ENCODE measurements at regions not wholly inside any gene's neighbourhood (a gene's known extent, or its start where the extent isn't known, plus 50 kb on each side); places are given as distances from the start of the nearest gene placed in this dataset.

DNA sequence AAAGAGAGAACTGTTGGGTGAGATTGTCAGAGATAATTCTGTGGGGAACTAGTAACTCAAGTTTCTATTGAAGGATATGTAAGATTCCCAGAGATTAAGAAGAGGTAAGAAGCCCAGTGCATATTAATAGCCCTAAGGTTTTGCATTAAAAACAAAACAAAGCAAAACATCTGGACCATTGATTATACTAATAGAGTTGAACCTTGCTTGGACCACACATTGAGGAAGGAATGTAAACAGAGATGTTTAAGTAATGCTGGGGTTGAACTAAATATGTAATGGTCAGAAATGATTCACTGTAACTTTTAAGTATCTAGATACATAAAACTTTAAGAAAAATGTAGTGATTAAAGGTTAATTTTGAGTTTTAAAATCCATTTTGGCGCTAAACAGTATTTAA is 1770.0 kb downstream of the PCDH9 start:
- no peaks in the 10 kb centered on the region for H3K36me3 ChIP-seq (ENCODE audit: insufficient read depth in 1 of 2, low read depth in 1 of 2)
- DNase-seq (no peak), ATAC-seq (no peak)
- no peak overlapping the region for H3K4me3 ChIP-seq
- WGBS, 3 donors = 78 to 94% (median 84%) methylated on average over 1 of the region's 1 CpG
- H3K27me3 ChIP-seq (ENCODE audit: insufficient read depth in 3 of 3, low read length in 2 of 3) = no peaks in the 10 kb centered on the region
- H3K4me1 ChIP-seq = no peaks in the 10 kb centered on the region
- TF ChIP-seq, protein P1, sequence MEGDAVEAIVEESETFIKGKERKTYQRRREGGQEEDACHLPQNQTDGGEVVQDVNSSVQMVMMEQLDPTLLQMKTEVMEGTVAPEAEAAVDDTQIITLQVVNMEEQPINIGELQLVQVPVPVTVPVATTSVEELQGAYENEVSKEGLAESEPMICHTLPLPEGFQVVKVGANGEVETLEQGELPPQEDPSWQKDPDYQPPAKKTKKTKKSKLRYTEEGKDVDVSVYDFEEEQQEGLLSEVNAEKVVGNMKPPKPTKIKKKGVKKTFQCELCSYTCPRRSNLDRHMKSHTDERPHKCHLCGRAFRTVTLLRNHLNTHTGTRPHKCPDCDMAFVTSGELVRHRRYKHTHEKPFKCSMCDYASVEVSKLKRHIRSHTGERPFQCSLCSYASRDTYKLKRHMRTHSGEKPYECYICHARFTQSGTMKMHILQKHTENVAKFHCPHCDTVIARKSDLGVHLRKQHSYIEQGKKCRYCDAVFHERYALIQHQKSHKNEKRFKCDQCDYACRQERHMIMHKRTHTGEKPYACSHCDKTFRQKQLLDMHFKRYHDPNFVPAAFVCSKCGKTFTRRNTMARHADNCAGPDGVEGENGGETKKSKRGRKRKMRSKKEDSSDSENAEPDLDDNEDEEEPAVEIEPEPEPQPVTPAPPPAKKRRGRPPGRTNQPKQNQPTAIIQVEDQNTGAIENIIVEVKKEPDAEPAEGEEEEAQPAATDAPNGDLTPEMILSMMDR (IDR thresholded peaks at IDR 0.05) = no peak
- H3K27ac ChIP-seq = no peak overlapping the region
- intact Hi-C loops (cut with DNase I) = no loop called here
- no peaks in the 10 kb centered on the region for H3K9me3 ChIP-seq

DNA sequence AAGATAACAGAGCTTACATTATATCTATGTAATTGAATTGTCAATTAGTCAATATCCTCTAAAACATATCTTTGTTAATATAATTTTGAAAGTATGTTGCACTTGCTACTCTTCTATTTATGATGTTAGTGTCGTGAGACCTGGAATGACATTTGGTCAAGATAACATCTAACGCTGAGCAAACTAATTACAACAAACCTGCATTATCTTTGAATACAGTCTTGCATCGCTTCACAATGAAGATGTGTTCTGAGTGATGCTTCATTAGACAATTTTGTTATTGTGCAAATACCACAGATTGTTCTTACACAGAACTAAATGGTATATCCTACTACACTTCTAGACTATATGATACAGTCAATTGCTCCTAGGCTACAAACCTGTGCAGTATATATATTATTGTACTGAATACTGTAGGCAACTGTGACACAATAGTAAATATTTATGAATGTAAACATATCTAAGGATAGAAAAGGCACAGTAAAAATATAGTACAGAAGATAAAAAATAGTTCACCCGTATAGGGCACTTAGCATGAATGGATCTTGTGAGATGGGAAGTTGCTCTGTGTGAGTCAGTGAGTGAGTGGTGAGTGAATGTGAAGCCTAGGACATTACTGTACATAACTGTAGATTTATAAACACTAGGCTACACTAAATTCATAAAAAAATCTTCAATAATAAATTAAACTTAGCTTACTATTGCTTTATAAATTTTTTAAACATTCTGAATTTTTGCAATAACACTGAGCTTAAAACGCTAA is 1773.8 kb downstream of the PCDH9 start:
- WGBS, 3 donors = 90 to 94% (median 92%) methylated on average over 5 of the region's 5 CpGs
- intact Hi-C loops (cut with DNase I) = no loop called here
- ATAC-seq (no peak), DNase-seq (no peak)
- H3K36me3 ChIP-seq (ENCODE audit: insufficient read depth in 1 of 2, low read depth in 1 of 2) = no peaks in the 10 kb centered on the region
- TF ChIP-seq, protein P1 (IDR thresholded peaks at IDR 0.05) = no peak
- H3K4me3 ChIP-seq = no peak overlapping the region
- H3K27me3 ChIP-seq (ENCODE audit: insufficient read depth in 3 of 3, low read length in 2 of 3) = no peaks in the 10 kb centered on the region
- no peaks in the 10 kb centered on the region for H3K9me3 ChIP-seq
- no peaks in the 10 kb centered on the region for H3K4me1 ChIP-seq
- no peak overlapping the region for H3K27ac ChIP-seq

DNA sequence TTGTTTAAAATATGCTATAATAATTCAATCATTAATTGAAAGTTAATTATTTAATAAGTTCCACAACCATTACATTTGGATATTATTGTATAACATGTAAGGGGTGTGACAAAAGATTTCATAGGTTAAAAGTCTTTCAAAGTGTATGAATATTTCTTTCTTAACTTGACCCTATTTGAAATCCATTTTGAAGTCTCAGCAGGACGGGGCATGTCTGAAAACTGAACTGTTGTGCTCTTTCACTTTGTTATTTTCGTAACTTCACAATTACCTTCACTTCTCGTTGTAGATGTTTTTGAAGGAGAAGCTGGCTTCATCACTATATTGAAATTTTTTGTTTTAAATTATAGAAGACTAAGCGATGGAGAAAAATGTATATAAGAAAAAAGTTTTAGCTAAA is 1775.7 kb downstream of the PCDH9 start:
- Histone ChIP-seq H3K27me3 (ENCODE audit: insufficient read depth in 3 of 3, low read length in 2 of 3) (no peaks in the 10 kb centered on the region), H3K36me3 (ENCODE audit: insufficient read depth in 1 of 2, low read depth in 1 of 2) (no peaks in the 10 kb centered on the region), H3K9me3 (no peaks in the 10 kb centered on the region), H3K4me3 (no peak overlapping the region), H3K4me1 (no peaks in the 10 kb centered on the region), H3K27ac (no peak overlapping the region)
- intact Hi-C loops (cut with DNase I) = no loop called here
- DNase-seq (no peak), ATAC-seq (no peak)
- 85 to 86% (median 85%) methylated on average over 4 of the region's 4 CpGs for WGBS, 3 donors
- TF ChIP-seq, protein P1 (IDR thresholded peaks at IDR 0.05) = no peak

DNA sequence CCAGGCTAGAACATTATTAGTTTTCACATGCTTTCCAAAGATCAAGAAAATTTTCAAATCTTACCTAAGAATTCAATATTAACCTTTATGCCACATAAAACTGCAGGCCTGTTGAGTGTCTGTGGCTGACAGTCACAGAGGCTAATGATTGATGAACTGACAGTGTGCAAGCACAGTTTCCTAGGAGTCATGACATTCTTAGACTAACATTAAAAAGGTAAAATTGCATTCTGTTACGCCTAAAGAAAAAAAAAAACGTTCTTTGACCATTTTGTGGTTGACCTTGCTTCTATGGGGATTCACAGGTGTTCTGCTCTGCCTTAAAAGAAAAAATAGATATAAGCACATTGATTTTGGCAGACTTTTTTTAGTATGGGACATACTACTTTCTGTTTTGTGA is 1776.2 kb downstream of the PCDH9 start:
- intact Hi-C loops (cut with DNase I) = no loop called here
- H3K27me3 ChIP-seq (ENCODE audit: insufficient read depth in 3 of 3, low read length in 2 of 3) = no peaks in the 10 kb centered on the region
- DNase-seq (no peak), ATAC-seq (no peak)
- no peaks in the 10 kb centered on the region for H3K4me1 ChIP-seq
- TF ChIP-seq, protein P1 (IDR thresholded peaks at IDR 0.05) = no peak
- H3K4me3 ChIP-seq = no peak overlapping the region
- WGBS, 3 donors = 35 to 40% (median 40%) methylated on average over 2 of the region's 2 CpGs
- no peak overlapping the region for H3K27ac ChIP-seq
- no peaks in the 10 kb centered on the region for H3K9me3 ChIP-seq
- H3K36me3 ChIP-seq (ENCODE audit: insufficient read depth in 1 of 2, low read depth in 1 of 2) = no peaks in the 10 kb centered on the region

DNA sequence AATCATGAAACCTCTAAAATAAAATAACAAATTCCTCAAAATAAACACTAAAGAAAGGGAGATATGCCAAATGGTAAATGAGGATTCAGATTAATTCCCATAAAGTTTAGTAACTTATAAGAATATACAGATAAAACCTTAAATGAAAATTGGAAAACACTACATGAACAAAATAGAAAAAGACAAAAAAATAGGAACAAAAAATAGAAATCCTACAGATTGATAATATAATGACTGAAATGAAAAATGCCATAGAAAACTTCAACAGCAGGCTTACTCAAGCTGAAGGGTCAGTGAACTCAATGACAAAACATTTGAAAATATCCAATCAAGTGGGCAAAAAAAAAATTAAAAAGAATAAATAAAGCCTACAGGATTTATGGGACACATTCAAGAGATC is 1784.8 kb downstream of the PCDH9 start:
- DNase-seq (no peak), ATAC-seq (no peak)
- Histone ChIP-seq H3K4me1 (no peaks in the 10 kb centered on the region), H3K9me3 (peaks cover 4% of the 10 kb centered on the region), H3K27ac (no peak overlapping the region), H3K4me3 (no peak overlapping the region), H3K27me3 (ENCODE audit: insufficient read depth in 3 of 3, low read length in 2 of 3) (no peaks in the 10 kb centered on the region), H3K36me3 (ENCODE audit: insufficient read depth in 1 of 2, low read depth in 1 of 2) (no peaks in the 10 kb centered on the region)
- intact Hi-C loops (cut with DNase I) = no loop called here
- TF ChIP-seq, protein P1 (IDR thresholded peaks at IDR 0.05) = no peak

Data from psoas muscle (tissue), 7 donors.